SJCRH30 (cell line): ENCODE measurements at regions not wholly inside any gene's neighbourhood (a gene's known extent, or its start where the extent isn't known, plus 50 kb on each side); places are given as distances from the start of the nearest gene placed in this dataset.
A peak's percentile ranks its signal among the peaks of the same experiment; 100 is the strongest.

Experiments
- DNase-seq, 2 experiments: peaks; one replicate each; pipeline ENCODE4 v3.0.0-alpha.2; 2015 to 2020
- H3K27ac ChIP-seq: fragments of 250-450 bp; sonication (Bioruptor Pico); 2 replicates; pipeline ENCODE4 v1.5.1; 2020; ENCODE audit warnings: mild to moderate bottlenecking, moderate library complexity
- H3K27me3 ChIP-seq: fragments of 250-450 bp; sonication (Bioruptor Pico); 2 replicates; pipeline ENCODE4 v1.5.1; 2020; ENCODE audit warnings: mild to moderate bottlenecking, moderate library complexity
- H3K36me3 ChIP-seq: fragments of 250-450 bp; sonication (Bioruptor Pico); 2 replicates; pipeline ENCODE4 v1.5.1; 2020; ENCODE audit warnings: mild to moderate bottlenecking, moderate library complexity
- H3K4me1 ChIP-seq: fragments of 250-450 bp; sonication (Bioruptor Pico); 2 replicates; pipeline ENCODE4 v1.5.1; 2020; ENCODE audit warnings: mild to moderate bottlenecking, moderate library complexity
- H3K4me3 ChIP-seq: fragments of 250-450 bp; sonication (Bioruptor Pico); 2 replicates; pipeline ENCODE4 v1.5.1; 2020; ENCODE audit warnings: mild to moderate bottlenecking, moderate library complexity
- H3K9me3 ChIP-seq: fragments of 250-450 bp; sonication (Bioruptor Pico); replicated peaks from 2 replicates; pipeline ENCODE4 v1.5.1; 2020; ENCODE audit warnings: mild to moderate bottlenecking, moderate library complexity

DNA sequence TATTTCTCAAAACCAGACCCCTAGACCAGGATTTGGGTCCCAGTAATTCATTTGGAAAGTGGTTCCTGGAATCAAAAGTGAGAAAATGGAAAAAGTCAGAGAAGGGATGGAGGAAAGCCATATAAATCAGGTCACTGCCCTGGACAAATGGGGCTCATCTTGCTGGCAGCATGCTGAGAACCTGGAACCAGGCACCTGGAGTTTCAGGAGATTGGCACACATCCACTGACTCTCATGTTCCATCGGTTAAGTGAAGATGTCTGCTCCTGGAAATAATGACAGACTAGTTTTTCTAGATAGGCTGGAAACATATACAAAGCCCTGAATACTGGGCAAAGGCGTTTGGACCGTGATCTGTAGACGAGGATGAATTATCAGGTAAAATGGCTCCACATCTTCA, 163.6 kb upstream of the HS3ST1 start:
- Histone ChIP-seq H3K4me1 (no peaks in the 10 kb centered on the region), H3K36me3 (no peaks in the 10 kb centered on the region), H3K27ac (no peak overlapping the region), H3K4me3 (no peak overlapping the region), H3K27me3 (no peaks in the 10 kb centered on the region), H3K9me3 (no peaks in the 10 kb centered on the region)
- no peak for DNase-seq

DNA sequence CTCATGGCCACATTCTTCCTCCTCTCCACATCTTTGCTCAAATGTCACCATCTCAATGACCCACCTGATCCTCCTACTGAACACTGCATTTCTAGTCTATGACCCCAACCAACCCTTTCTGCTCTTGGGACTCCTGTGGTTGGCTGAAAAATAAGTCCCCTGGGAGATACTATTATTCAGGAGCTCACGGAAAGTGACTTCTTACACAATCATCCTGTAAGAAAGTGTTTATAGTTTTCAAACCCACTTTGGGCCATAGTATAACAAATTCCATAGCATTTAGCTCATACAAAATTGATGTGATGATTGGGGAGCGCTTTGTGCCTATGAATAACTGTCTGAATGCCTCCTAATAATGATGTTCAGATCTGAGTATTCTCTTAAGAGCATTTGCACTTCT, 161.4 kb upstream of the HS3ST1 start:
- H3K36me3 ChIP-seq, result no peaks in the 10 kb centered on the region
- H3K9me3 ChIP-seq, result no peaks in the 10 kb centered on the region
- DNase-seq, result no peak
- H3K27ac ChIP-seq, result no peak overlapping the region
- H3K4me3 ChIP-seq, result no peak overlapping the region
- H3K4me1 ChIP-seq, result no peaks in the 10 kb centered on the region
- no peaks in the 10 kb centered on the region for H3K27me3 ChIP-seq

DNA sequence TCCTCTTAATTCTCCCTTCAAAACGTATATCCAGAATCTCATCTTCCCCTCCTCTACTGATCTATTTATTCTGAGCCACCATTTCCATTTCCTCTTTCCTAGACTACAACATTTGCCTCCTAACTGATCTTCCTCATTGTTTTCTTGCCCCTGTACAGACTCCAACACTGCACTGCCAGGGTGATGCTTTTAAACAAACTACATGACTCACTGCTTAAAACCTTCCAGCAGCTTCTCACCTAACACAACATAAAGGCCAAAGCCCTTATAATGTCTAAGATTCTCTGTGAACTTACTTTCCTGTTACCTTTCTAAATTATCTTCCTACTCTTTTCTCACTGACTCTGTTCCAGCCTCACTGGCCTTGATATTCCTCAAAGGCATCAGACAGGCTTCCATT, 161.0 kb upstream of the HS3ST1 start:
- H3K36me3 ChIP-seq, result no peaks in the 10 kb centered on the region
- no peak overlapping the region for H3K4me3 ChIP-seq
- H3K27me3 ChIP-seq, result no peaks in the 10 kb centered on the region
- no peak for DNase-seq
- H3K27ac ChIP-seq, result no peak overlapping the region
- H3K4me1 ChIP-seq, result no peaks in the 10 kb centered on the region
- H3K9me3 ChIP-seq, result no peaks in the 10 kb centered on the region

DNA sequence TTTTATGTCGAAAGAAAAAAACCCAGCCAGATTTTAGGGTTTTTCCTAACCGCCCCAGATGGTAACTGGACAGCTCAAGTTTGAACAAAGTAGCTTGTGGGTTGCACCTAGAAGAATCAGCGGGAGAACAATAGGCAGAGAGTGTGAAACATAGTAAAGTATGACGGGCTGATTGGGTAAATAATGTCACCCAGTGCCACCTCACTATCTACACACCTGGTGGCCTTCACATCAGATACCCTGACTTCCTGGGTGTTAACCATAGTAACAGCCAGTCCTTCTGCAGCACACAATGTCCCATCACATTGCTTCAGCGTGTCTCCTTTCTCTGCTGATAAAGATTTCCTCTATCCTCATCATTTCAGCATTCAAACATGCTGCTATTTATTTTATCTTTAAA, 159.1 kb upstream of the HS3ST1 start:
- H3K36me3 ChIP-seq, result no peaks in the 10 kb centered on the region
- H3K27me3 ChIP-seq, result no peaks in the 10 kb centered on the region
- no peaks in the 10 kb centered on the region for H3K4me1 ChIP-seq
- no peak for DNase-seq
- no peaks in the 10 kb centered on the region for H3K9me3 ChIP-seq
- no peak overlapping the region for H3K4me3 ChIP-seq
- H3K27ac ChIP-seq, result no peak overlapping the region

DNA sequence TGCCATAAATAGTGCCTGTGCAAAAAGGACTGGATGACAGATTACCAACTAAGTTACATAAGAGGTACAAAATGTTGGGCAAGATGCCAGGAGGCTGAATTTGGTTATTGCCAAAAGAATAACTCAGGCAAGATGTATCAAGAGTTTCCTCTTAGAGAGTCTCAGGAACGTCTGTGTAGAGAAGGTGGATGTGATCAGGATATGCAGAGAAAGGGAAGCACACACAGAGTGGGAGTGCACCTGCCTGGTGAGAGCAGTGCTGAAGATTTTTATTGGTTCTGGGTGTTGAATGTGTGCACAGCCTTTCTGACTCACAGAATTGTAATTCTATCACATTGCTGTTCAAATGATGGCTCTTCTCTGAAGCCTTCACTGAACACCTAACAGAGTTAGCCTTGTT, 156.8 kb upstream of the HS3ST1 start:
- Histone ChIP-seq H3K4me1 (no peaks in the 10 kb centered on the region), H3K9me3 (no peaks in the 10 kb centered on the region), H3K27me3 (no peaks in the 10 kb centered on the region), H3K4me3 (no peak overlapping the region), H3K27ac (no peak overlapping the region), H3K36me3 (no peaks in the 10 kb centered on the region)
- DNase-seq, result no peak

DNA sequence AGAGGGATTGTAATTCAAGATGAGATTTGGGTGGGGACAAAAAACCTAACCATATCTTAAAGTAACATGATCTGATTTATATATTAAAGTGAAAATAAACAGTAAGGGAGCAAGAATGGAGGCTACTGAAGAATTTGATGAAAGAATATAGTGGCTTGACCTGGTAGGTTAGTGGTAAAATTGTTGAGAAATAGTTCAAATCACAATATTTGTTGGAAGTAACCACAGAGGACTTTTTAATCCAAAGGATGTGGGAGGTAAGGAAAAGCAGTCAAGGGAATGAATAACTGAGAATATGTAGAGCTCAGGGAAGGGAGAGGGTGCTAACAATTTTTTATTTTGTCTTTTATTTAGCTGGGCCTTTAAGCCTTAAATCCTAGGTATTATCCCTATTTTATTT, 139.8 kb upstream of the HS3ST1 start:
- Histone ChIP-seq H3K27me3 (no peaks in the 10 kb centered on the region), H3K27ac (no peak overlapping the region), H3K4me1 (no peaks in the 10 kb centered on the region), H3K4me3 (no peak overlapping the region), H3K36me3 (no peaks in the 10 kb centered on the region), H3K9me3 (no peaks in the 10 kb centered on the region)
- no peak for DNase-seq

DNA sequence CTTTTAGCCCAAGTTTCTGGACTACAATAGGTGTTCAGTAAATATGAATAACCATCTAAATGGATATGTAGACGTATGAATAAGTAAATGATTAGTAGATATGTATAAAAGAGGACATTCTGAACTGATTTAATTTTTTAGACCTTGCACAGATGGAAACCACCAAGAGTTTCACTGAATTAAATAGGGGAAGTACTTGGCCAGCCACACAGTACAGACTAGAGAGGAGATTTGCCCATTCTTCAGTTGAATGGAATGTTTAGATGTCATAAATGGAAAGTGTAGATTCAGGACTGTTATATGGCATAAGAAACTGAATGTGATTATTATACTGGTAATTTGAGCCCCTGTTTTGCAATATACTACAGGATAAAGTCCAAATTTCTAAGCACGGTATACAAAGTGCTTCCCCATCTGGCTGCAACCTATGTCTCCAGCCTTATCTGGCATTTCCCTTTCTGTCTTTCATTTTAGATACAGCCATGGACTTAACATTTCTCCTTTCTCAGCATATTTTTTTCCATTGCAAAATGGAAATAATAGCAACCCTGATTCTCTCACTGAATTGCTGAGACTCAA, 137.8 kb upstream of the HS3ST1 start:
- H3K9me3 ChIP-seq, result no peaks in the 10 kb centered on the region
- no peaks in the 10 kb centered on the region for H3K4me1 ChIP-seq
- H3K36me3 ChIP-seq, result no peaks in the 10 kb centered on the region
- no peak overlapping the region for H3K4me3 ChIP-seq
- no peak overlapping the region for H3K27ac ChIP-seq
- DNase-seq, result no peak
- H3K27me3 ChIP-seq, result no peaks in the 10 kb centered on the region

DNA sequence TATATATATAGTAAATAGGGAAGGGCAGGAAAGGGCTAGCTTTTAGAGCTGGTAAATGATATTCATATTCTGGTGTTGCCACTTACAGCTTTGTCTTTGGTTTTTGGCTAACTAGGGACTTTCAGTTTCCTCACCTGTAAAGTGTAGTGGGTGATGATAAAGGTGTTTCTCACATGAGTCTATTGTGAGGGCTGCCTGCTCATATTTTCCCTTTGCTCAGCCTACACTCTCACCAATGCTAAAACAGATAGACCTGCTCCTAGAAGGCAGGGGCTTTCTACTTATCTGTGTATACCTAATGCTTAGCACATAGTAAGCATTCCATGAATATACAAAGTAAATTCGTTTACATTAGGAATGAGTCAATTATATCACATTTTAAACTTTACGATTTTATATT, 137.2 kb upstream of the HS3ST1 start:
- Histone ChIP-seq H3K9me3 (no peaks in the 10 kb centered on the region), H3K27ac (no peak overlapping the region), H3K4me3 (no peak overlapping the region), H3K4me1 (no peaks in the 10 kb centered on the region), H3K36me3 (no peaks in the 10 kb centered on the region), H3K27me3 (no peaks in the 10 kb centered on the region)
- DNase-seq, result no peak

DNA sequence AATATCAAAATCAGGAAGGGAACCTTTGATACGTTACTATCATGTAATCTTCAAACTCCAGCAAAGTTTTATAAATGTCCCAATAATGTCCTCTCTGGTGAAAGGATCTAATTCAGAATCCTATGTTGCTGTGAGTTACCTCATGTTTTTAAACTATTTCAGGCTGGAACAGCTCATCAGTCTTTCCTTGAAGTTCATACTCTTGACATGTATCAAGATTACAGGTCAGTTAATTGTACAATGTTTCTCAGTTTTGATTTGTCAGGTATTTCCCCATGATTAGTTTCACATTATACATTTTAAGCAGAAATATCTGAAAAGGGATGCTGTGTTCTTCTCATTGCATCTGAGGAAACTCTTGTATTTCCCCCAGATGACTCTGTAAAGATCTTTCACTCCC, 136.5 kb upstream of the HS3ST1 start:
- H3K27me3 ChIP-seq, result no peaks in the 10 kb centered on the region
- no peak overlapping the region for H3K4me3 ChIP-seq
- H3K9me3 ChIP-seq, result no peaks in the 10 kb centered on the region
- no peak overlapping the region for H3K27ac ChIP-seq
- no peaks in the 10 kb centered on the region for H3K36me3 ChIP-seq
- no peaks in the 10 kb centered on the region for H3K4me1 ChIP-seq
- DNase-seq, result no peak

DNA sequence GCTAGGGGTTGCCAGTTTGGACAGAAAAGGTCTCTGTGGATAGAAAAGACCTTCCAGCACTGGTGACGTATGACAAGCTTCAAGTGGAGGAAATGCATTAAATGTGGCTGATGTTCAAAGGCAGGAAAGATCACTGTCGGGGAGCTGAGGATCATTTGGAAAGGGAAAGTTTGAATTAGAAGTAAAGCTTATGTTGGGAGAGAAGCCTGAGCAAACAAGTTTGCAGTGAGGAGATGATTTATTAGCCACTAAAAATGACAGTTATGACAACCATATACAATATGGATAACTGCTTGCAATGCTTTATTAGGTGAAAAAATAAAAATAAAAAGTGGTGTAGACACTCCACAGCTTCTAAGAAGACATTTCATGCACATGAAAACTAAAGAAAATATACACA, 135.3 kb upstream of the HS3ST1 start:
- DNase-seq, result no peak
- no peaks in the 10 kb centered on the region for H3K27me3 ChIP-seq
- H3K36me3 ChIP-seq, result no peaks in the 10 kb centered on the region
- H3K9me3 ChIP-seq, result no peaks in the 10 kb centered on the region
- no peak overlapping the region for H3K27ac ChIP-seq
- no peak overlapping the region for H3K4me3 ChIP-seq
- no peaks in the 10 kb centered on the region for H3K4me1 ChIP-seq

DNA sequence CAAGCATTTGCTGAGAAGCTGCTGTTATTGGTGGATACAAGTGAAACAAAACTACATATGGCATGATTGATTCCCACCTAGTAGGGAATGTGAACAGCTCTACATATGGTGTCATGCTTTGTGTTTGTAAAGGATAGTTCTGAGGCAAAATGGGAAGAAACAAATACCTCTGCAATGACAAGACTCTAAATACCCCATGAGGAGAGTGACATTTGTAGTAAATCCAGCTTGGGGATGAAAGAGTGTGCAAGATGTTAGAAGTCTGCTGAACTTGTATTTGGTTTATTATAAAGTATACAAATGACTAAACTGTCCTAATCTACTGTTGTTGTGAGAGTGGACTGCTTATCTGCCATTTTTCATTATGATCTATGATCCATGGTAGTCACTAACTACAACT, 120.8 kb upstream of the HS3ST1 start:
- 0 out of 2 replicates have a peak, but pooled peaks cover 2% of the 10 kb centered on the region for H3K27me3 ChIP-seq
- no peaks in the 10 kb centered on the region for H3K9me3 ChIP-seq
- no peak for DNase-seq
- H3K4me3 ChIP-seq, result no peak overlapping the region
- H3K36me3 ChIP-seq, result no peaks in the 10 kb centered on the region
- H3K4me1 ChIP-seq, result no peaks in the 10 kb centered on the region
- no peak overlapping the region for H3K27ac ChIP-seq

DNA sequence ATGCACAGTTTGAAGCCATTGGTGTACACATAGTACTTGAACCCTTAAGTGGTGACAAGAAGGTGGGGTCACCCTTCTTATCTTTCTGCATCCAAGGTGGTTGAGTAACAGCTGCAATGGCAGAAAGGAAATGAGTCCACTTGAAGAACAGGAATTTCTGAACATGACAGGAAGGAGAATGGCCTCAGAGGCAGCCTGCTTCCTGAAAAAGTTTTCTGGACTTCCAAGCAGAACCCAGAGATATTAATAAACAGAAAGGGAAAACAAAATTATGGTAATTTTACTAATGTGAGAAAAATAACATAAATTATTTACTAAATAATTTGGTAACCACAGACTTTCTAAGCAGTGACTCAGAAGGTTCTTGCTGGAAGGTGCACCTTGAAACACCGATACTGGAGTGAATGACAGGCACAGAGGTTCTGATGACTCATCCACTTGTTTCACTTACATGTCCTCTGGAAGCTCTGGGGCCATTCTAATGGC, 119.9 kb upstream of the HS3ST1 start:
- peak; percentile 8 to 22 for DNase-seq
- no peaks in the 10 kb centered on the region for H3K4me1 ChIP-seq
- H3K9me3 ChIP-seq, result no peaks in the 10 kb centered on the region
- H3K4me3 ChIP-seq, result no peak overlapping the region
- H3K36me3 ChIP-seq, result no peaks in the 10 kb centered on the region
- no peak overlapping the region for H3K27ac ChIP-seq
- no peaks in the 10 kb centered on the region for H3K27me3 ChIP-seq

DNA sequence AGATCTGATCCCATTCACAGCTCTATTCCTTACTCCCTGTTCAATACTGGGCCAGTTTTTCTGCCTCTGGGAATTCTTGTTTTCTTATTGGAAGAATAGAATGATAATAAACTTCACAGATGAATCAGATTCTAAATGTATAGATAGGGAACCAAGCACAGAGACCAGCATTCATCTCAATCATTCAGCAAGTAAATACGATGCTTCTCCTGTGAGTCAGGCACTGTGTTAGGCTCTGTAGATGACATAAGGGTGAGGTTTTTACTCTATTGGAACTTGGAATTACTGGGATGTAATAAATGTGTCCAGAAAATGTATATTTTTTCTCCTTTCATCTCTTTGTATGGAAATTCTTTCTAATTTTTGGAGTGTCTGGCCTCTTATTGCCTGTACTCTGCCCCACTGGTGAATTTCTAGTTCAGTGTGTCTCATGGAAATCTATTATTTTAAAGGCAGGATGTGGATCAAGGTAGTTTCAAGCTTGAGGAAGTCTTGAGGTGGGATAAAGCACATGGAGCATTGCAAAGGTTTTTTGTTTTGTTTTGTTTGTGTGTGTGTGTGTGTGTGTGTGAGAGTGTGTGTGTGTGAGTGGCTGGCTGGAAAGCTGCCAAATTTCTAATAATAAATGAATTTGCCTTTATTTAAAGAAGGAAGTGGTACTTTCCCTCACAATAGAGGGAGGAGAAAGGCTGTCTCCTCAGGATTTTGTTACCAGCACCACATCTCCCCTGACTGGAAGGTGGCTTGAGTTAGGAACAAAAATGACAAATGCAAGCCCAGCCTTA, 117.9 kb upstream of the HS3ST1 start:
- no peak overlapping the region for H3K4me3 ChIP-seq
- no peak for DNase-seq
- H3K9me3 ChIP-seq, result no peaks in the 10 kb centered on the region
- no peak overlapping the region for H3K27ac ChIP-seq
- H3K36me3 ChIP-seq, result no peaks in the 10 kb centered on the region
- H3K4me1 ChIP-seq, result no peaks in the 10 kb centered on the region
- H3K27me3 ChIP-seq, result no peaks in the 10 kb centered on the region

DNA sequence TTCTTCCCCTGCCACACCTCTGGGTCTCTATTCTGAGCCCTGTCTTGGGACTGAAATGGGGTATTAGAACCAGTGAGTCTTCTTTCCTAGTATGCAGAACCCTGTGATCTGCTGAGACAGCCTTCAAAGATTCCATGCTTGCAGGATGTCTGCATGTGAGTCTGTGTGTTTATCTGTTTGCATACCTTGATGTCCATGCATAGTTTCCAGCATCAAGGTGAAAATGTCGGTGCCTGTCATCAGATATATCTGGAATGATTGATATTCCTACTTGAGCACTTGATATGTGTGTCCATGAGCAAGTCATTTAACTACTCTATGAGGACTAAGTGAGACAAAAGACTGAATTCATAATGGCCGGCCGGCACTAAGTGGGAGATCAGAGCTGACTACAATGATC, 117.0 kb upstream of the HS3ST1 start:
- Histone ChIP-seq H3K27me3 (no peaks in the 10 kb centered on the region), H3K36me3 (no peaks in the 10 kb centered on the region), H3K4me1 (no peaks in the 10 kb centered on the region), H3K27ac (no peak overlapping the region), H3K9me3 (no peaks in the 10 kb centered on the region), H3K4me3 (no peak overlapping the region)
- no peak for DNase-seq

DNA sequence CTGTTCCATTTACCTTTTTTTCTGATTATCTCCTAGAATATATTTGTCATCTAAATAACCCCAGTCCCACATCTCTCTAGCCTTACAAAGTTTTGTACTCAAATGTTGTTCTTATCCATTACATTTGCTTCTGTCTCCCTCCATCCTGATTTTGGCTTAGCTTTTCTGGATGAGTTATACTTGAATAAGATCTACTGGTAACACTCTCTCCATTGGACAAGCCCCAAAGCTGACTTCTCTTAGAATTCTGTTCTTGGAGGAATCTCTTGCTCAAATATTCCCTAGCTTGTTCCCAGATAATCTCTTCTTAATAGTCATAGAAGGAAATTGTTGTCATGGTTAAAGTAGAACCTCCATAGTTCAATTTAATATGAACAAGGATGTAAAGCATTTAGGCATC, 115.5 kb upstream of the HS3ST1 start:
- H3K4me3 ChIP-seq, result no peak overlapping the region
- H3K27me3 ChIP-seq, result no peaks in the 10 kb centered on the region
- no peaks in the 10 kb centered on the region for H3K36me3 ChIP-seq
- no peaks in the 10 kb centered on the region for H3K4me1 ChIP-seq
- H3K9me3 ChIP-seq, result no peaks in the 10 kb centered on the region
- no peak for DNase-seq
- H3K27ac ChIP-seq, result no peak overlapping the region

DNA sequence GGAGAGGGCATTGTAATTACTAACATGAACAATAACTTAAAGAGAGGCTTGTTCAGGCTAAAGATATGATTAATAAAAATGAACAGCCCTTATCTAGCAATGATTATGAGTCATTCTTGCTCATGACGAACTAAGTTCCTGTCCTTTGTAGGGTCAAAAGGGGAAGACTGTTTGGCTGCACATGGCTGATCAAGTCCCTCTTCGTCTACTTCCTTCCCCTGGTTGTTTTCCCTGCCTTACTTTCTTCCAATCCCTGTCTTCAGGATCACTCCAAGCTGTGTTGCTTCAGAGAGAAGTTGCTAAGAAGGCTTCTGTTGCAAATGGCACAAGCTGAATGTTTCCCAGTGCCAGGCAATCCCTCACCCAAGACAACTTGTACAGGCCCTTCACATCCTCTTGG, 115.0 kb upstream of the HS3ST1 start:
- H3K4me3 ChIP-seq, result no peak overlapping the region
- no peaks in the 10 kb centered on the region for H3K27me3 ChIP-seq
- H3K9me3 ChIP-seq, result no peaks in the 10 kb centered on the region
- DNase-seq, result no peak
- no peaks in the 10 kb centered on the region for H3K4me1 ChIP-seq
- no peak overlapping the region for H3K27ac ChIP-seq
- no peaks in the 10 kb centered on the region for H3K36me3 ChIP-seq
